IPS-20b (cell line): ENCODE measurements at regions not wholly inside any gene's neighbourhood (a gene's known extent, or its start where the extent isn't known, plus 50 kb on each side); places are given as distances from the start of the nearest gene placed in this dataset.
"Not testable (repeated sequence)": the region's sequence is repeated elsewhere in the genome, so short reads cannot be mapped to it uniquely, and the experiment has no call there.

ENCODE experiments used
- H3K27ac ChIP-seq: one replicate; pipeline ENCODE4 v1.5.1; 2013; ENCODE audit warnings: low read length
- H3K27me3 ChIP-seq: 2 replicates; pipeline ENCODE4 v1.6.1; 2013; ENCODE audit warnings: mild to moderate bottlenecking, low read length, inconsistent platforms; ENCODE audit not compliant: insufficient read depth
- H3K36me3 ChIP-seq: 2 replicates; pipeline ENCODE4 v1.6.1; 2013; ENCODE audit warnings: low read depth, mild to moderate bottlenecking, inconsistent platforms, low read length, moderate library complexity; ENCODE audit not compliant: insufficient read depth
- H3K4me1 ChIP-seq: 2 replicates; pipeline ENCODE4 v1.6.1; 2013; ENCODE audit warnings: mild to moderate bottlenecking, control low read depth, inconsistent platforms, low read length, moderate library complexity; ENCODE audit not compliant: insufficient read depth
- H3K4me3 ChIP-seq: 2 replicates; pipeline ENCODE4 v1.5.1; 2013; ENCODE audit warnings: mild to moderate bottlenecking, low read length, inconsistent platforms
- H3K9ac ChIP-seq: 2 replicates; pipeline ENCODE4 v1.6.1; 2013; ENCODE audit warnings: low read depth, mild to moderate bottlenecking, inconsistent platforms, low read length, moderate library complexity
- H3K9me3 ChIP-seq: 2 replicates; pipeline ENCODE4 v1.6.1; 2013; ENCODE audit warnings: mild to moderate bottlenecking, low read depth, low read length, inconsistent platforms; ENCODE audit not compliant: insufficient read depth

DNA sequence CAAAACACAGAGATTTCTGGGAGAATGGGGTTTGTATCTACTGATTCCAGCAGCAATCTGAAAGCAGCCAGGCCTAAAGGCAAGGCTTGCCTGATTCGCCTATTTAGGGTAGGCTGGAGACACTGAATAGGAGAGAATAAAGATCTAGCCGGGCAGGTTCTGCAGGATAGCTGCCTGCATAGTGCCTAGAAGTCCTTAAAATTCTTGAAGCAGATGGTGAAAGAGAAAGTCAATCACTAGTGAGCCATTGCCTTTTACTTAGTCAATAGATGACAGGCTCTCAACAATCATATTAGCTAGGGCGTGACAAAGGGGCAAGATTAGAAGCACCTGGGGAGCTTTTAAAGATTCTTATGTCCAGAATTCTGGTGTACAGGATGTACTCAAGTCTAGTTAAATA lies 522.7 kb downstream of the HTR1A start:
- H3K9me3 ChIP-seq: no peaks in the 10 kb centered on the region
- no peak overlapping the region for H3K9ac ChIP-seq
- no peak overlapping the region for H3K27ac ChIP-seq
- no peaks in the 10 kb centered on the region for H3K36me3 ChIP-seq
- H3K27me3 ChIP-seq: no peaks in the 10 kb centered on the region
- no peak overlapping the region for H3K4me3 ChIP-seq
- no peaks in the 10 kb centered on the region; the same call in 1 of the 2 replicates for H3K4me1 ChIP-seq

DNA sequence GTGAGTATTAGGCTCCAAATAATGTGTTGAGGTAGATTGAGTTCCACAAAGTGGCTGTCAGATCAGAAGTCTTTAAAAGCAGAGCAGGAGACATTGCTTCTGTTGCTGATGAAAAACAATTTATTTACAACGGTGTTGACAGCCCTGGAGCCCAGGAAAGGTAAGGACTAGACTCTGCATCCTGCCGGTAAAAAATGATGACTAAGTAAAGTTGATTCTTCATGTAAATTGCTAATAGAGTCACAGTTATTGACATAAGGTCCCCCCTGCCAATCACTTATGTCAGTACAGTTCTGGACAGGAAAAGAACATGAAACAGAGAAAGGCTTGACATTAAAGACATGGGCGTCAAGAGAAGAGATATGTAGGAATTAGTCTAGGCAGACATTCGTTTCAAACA lies 552.5 kb downstream of the HTR1A start:
- Histone ChIP-seq H3K4me1 (no peaks in the 10 kb centered on the region), H3K9me3 (no peaks in the 10 kb centered on the region)

DNA sequence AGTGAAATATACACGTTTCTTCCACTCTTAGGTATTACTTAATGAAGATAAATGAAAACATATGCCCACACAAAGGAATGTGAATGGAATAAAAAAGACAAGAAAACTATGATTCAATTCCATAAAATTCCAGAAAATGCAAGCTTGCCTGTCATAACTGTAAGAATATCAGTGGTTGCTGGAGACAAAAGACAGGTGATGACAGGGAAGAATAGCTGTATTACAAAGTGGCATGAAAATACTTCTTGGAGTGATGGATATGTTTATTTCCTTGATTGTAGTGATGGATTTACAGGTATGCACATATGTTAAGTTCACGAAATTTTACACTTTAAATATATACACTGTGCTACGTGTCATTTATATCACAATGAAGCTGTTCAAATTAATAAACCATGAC lies 553.3 kb downstream of the HTR1A start:
- Histone ChIP-seq H3K27me3 (no peaks in the 10 kb centered on the region), H3K9me3 (no peaks in the 10 kb centered on the region), H3K4me3 (no peak overlapping the region), H3K4me1 (no peaks in the 10 kb centered on the region), H3K9ac (no peak overlapping the region), H3K36me3 (no peaks in the 10 kb centered on the region), H3K27ac (no peak overlapping the region)

More for the DNA sequence above, 552.5 kb downstream of the HTR1A start:
- H3K4me3 ChIP-seq: no peak overlapping the region
- no peaks in the 10 kb centered on the region for H3K27me3 ChIP-seq
- no peak overlapping the region for H3K9ac ChIP-seq
- no peak overlapping the region for H3K27ac ChIP-seq
- no peaks in the 10 kb centered on the region for H3K36me3 ChIP-seq

DNA sequence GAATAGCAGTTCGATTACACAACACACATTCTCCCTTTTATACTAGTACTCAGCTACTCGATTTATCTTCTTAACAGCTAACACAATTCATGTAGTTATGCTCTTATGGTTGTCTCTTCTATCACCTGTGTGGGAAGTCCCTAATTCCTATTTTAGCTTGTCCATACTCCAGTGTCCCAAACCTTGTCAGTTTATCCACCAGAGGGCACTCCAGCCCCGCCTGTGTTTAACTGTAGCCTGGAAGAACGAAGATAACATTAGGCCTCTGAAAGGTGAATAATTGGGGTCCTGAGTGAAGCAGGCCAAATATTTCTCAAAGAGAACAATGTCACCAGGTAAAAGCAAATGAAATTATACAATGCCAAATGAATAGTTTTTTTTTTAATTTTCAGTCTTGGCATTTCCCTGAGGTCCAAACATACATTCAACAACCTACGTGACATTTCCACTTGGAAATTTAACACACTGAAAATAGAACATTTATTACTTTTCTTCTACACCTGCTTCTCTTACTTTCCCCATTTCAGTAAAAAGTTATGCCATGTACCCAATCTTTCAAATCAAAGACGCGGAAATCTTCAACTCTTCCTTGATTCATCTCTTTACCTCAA lies 560.7 kb downstream of the HTR1A start:
- no peaks in the 10 kb centered on the region for H3K36me3 ChIP-seq
- H3K9ac ChIP-seq: no peak overlapping the region
- no peaks in the 10 kb centered on the region for H3K9me3 ChIP-seq
- H3K4me1 ChIP-seq: no peaks in the 10 kb centered on the region
- no peaks in the 10 kb centered on the region for H3K27me3 ChIP-seq
- H3K27ac ChIP-seq: no peak overlapping the region
- H3K4me3 ChIP-seq: no peak overlapping the region

DNA sequence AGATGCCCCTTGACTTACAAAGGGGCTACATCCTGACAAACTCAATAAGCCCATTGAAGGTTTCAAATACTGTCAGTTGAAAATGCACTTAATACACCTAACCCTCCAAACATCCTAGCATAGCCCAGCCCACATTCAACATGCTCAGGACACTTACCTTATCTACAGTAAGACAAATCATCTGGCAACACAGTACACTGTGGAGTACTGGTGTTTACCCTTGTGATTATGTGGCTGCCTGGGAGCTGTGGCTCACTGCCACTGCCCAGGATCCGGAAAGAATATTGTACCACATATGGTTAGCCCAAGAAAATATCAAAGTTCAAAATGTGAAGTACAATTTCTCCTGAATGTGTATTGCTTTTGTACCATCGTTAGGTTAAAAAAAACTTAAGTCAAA lies 562.2 kb downstream of the HTR1A start:
- H3K36me3 ChIP-seq: no peaks in the 10 kb centered on the region
- H3K4me1 ChIP-seq: no peaks in the 10 kb centered on the region

DNA sequence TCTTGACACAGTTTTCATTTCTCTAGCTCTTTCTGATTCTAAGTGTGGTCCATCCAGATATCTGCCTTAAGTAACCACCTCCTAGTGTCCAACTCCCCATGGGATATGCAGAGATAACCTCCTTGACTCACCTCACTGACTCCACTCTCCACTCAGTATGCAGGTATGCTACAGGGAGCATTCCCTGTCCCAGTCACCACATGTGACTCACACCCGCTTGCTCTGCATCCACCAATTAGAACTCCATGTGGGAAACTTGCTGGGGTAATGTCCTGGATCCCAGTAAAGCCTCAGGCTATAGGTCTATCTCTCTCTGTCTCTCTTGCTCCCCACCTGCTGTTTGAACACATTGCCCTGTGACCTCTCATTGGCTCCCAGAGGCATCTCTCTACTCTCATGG lies 563.9 kb downstream of the HTR1A start:
- no peak overlapping the region for H3K4me3 ChIP-seq
- no peak overlapping the region for H3K9ac ChIP-seq
- H3K27ac ChIP-seq: no peak overlapping the region
- no peaks in the 10 kb centered on the region for H3K4me1 ChIP-seq
- no peaks in the 10 kb centered on the region for H3K27me3 ChIP-seq
- H3K9me3 ChIP-seq: no peaks in the 10 kb centered on the region
- H3K36me3 ChIP-seq: no peaks in the 10 kb centered on the region

More for the DNA sequence above, 562.2 kb downstream of the HTR1A start:
- Histone ChIP-seq H3K27ac (no peak overlapping the region), H3K4me3 (no peak overlapping the region), H3K9me3 (no peaks in the 10 kb centered on the region), H3K9ac (no peak overlapping the region), H3K27me3 (no peaks in the 10 kb centered on the region)

DNA sequence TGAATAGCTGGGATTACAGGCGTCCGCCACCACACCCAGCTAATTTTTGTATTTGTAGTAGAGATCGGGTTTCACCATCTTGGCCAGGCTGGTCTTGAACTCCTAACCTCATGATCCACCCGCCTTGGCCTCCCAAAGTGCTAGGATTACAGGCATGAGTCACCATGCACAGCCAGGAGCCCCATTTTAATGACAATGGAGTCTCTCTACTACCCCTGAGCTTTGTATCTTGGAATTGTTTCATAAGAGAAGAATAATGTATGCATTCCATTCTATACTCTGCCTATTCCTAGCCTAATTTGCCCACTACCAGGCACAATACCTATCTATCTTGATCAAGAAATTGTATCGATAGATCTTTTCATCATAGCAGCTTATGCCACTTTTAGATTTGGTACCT lies 574.1 kb downstream of the HTR1A start:
- not testable (repeated sequence) for H3K36me3 ChIP-seq, H3K27ac ChIP-seq, H3K9ac ChIP-seq, H3K4me1 ChIP-seq, H3K9me3 ChIP-seq, H3K4me3 ChIP-seq, H3K27me3 ChIP-seq

DNA sequence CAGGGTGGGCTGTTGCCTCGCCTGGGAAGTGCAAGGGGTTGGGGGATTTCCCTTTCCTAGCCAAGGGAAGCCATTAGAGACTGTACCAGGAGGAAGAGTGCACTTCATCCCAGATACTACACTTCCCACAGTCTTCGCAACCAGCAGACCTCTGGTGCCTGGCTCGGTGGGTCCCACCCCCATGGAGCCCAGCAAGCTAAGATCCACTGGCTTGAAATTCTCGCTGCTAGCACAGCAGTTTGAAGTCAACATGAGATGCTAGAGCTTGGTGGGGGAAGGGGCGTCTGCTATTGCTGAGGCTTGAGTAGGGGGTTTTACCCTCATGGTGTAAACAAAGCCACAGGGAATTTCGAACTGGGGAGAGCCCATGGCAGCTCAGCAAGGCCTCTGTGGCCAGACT lies 586.4 kb downstream of the HTR1A start:
- Histone ChIP-seq H3K9ac (no peak overlapping the region), H3K36me3 (no peaks in the 10 kb centered on the region), H3K27ac (no peak overlapping the region), H3K9me3 (no peaks in the 10 kb centered on the region), H3K4me3 (no peak overlapping the region), H3K27me3 (no peaks in the 10 kb centered on the region), H3K4me1 (no peaks in the 10 kb centered on the region)

DNA sequence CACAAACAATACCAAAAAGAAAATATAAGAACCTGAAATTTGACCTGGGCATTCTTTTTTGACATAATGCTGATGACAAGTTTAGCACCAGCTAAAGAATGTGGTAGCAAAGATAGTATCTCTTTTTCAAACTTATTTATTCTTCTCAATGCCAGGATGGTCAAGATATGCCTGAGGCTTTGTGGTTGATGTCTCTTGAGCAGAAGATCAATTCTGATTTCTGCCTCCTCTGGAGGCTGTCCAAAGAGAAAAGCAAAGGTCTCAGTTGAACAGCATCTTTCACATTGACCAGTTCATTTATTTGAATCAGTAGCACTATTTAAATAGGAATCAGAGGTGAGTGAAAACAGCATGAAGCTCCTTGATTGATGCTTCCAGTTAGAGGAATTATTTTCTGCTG lies 588.2 kb downstream of the HTR1A start:
- Histone ChIP-seq H3K9ac (no peak overlapping the region), H3K4me3 (no peak overlapping the region), H3K4me1 (no peaks in the 10 kb centered on the region), H3K36me3 (no peaks in the 10 kb centered on the region), H3K27ac (no peak overlapping the region), H3K27me3 (no peaks in the 10 kb centered on the region), H3K9me3 (no peaks in the 10 kb centered on the region)

DNA sequence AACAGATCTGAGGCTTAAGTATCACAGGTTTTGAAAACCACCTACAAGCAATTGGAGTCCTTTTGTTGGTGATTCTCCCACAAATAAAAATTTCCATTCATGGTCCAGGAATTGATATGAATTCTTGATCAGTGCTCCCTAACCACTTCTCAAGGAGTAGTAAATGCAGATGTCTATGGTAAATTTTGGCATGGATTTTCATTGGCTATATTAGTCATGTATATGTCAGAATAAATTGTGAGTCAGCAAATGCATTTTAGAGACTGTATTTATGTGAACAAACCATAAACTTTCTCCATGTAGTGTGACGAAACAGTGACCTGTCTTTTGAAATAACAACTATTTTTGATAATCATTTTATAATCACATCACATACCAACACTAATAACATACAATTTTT lies 611.1 kb downstream of the HTR1A start:
- H3K4me3 ChIP-seq: no peak overlapping the region
- no peaks in the 10 kb centered on the region for H3K9me3 ChIP-seq
- peaks cover 5% of the 10 kb centered on the region for H3K4me1 ChIP-seq
- H3K9ac ChIP-seq: no peak overlapping the region
- H3K27ac ChIP-seq: no peak overlapping the region
- no peaks in the 10 kb centered on the region for H3K27me3 ChIP-seq
- no peaks in the 10 kb centered on the region for H3K36me3 ChIP-seq

DNA sequence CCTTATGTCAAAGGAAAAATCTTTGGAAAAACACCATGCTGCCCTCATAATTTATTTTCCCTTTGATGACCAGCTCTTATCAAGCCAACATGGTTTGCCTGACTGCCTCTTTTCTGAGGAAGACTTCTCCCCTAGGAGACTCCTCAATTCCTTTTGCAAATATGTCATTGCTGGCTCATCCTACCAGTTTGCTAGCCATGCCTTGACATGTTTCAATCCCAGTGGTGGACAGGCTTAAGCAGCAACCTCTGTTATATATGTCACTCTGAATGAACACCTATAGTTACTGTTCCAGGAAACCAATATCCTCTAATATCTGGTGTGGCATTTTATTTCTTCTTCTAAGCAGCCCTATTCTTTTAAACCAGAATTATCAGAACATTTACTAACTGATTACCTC lies 615.8 kb downstream of the HTR1A start:
- no peak overlapping the region for H3K9ac ChIP-seq
- peaks cover 8% of the 10 kb centered on the region for H3K9me3 ChIP-seq
- peaks cover 13% of the 10 kb centered on the region for H3K4me1 ChIP-seq
- H3K36me3 ChIP-seq: no peaks in the 10 kb centered on the region
- no peak overlapping the region for H3K27ac ChIP-seq
- H3K27me3 ChIP-seq: no peaks in the 10 kb centered on the region
- no peak overlapping the region for H3K4me3 ChIP-seq

DNA sequence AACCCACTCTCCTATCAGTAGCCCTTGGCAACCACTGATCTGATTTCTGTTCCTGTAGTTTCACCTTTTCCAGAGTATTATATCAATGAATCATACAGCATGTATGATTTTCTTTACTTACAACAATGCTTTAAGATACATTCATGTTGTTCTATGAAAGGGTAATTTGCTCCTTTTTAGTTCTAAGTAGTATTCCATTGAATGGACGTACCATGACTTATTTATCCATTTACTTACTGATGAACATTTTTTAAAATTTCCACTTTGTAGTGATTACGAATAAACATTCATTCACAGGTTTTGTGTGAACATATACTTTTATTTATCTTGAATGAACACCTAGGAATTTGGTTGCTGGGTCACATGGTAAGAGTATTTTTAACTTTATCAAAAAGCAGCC lies 620.8 kb downstream of the HTR1A start:
- Histone ChIP-seq H3K9me3 (peaks cover 14% of the 10 kb centered on the region), H3K4me3 (no peak overlapping the region), H3K4me1 (peaks cover 11% of the 10 kb centered on the region), H3K9ac (no peak overlapping the region), H3K36me3 (no peaks in the 10 kb centered on the region), H3K27ac (no peak overlapping the region), H3K27me3 (no peaks in the 10 kb centered on the region)
